HCT116 (cell line): ENCODE measurements at regions not wholly inside any gene's neighbourhood (a gene's known extent, or its start where the extent isn't known, plus 50 kb on each side); places are given as distances from the start of the nearest gene placed in this dataset.

ENCODE experiments used
- ATAC-seq: fragments of 200-7000 bp; cut with Tn5 transposase; 2 replicates; pipeline ENCODE4 v1.9.1; 2020; ENCODE audit warnings: mild to moderate bottlenecking, moderate library complexity
- BruUV-seq: library from RNA; stranded (reverse); fragments of 400-500 nt; replicated peaks from 2 replicates; lab custom pipeline; 2021; lab: Mats Ljungman, UMichigan
- CTCF ChIA-PET: fragments of 300-600 bp; sonication (Branson Sonifier 250); formaldehyde crosslinking; loops from one replicate; lab custom pipeline; 2021; ENCODE audit warnings: antibody characterized with exemption; lab: Charles Lee
- POLR2A ChIA-PET: fragments of 300-600, 350-600 bp; sonication (Branson Sonifier 250); formaldehyde crosslinking; loops from one replicate; lab custom pipeline; 2021; ENCODE audit warnings: antibody characterized with exemption; lab: Charles Lee
- RAD21 ChIA-PET, 2 experiments: fragments of 300-600 bp; sonication (Branson Sonifier 250); formaldehyde crosslinking; loops; one replicate each; lab custom pipeline; 2023; ENCODE audit warnings: low total read pairs in 2 of 2; ENCODE audit not compliant: uncharacterized antibody in 2 of 2, unreplicated experiment in 2 of 2, low non-redundant PET in 1 of 2; lab: Charles Lee
- DNase-seq: peaks from one replicate; pipeline ENCODE4 v3.0.0-alpha.2; 2010; ENCODE audit warnings: low read depth, low spot score
- H2AFZ ChIP-seq: fragments of 200-600 bp; shearing (Covaris generic), sonication (generic); 2 replicates; pipeline ENCODE4 v1.6.1; 2017; ENCODE audit warnings: low read depth, mixed run types, mixed read lengths, antibody characterized with exemption, low read length; ENCODE audit not compliant: poor library complexity, severe bottlenecking
- H3K27ac ChIP-seq: 2 replicates; pipeline ENCODE4 v1.5.1; 2012; ENCODE audit warnings: low read depth, low read length
- H3K27me3 ChIP-seq: fragments of 200-600 bp; sonication (generic); 2 replicates; pipeline ENCODE4 v1.6.1; 2016; ENCODE audit warnings: mixed run types, low read length, mixed read lengths; ENCODE audit not compliant: insufficient read depth
- H3K36me3 ChIP-seq, 2 experiments: fragments of 200-500 bp in 1 of 2; fragments of 200-600 bp in 1 of 2; sonication (Bioruptor generic) in 1 of 2; sonication (generic) in 1 of 2; 2 replicates each; pipeline versions ENCODE4 v1.5.1 to v1.6.1; 2014 to 2016; ENCODE audit warnings: low read length in 2 of 2, inconsistent platforms in 1 of 2, mixed read lengths in 1 of 2, mixed run types in 1 of 2; ENCODE audit not compliant: insufficient read depth in 2 of 2, control insufficient read depth in 1 of 2
- H3K4me1 ChIP-seq, 2 experiments: fragments of 200-600 bp in 1 of 2; sonication (generic) in 1 of 2; 2 replicates each; pipeline versions ENCODE4 v1.5.1 to v1.6.1; 2012 to 2017; ENCODE audit warnings: low read length in 2 of 2, inconsistent platforms in 1 of 2, mild to moderate bottlenecking in 1 of 2, mixed read lengths in 1 of 2, mixed run types in 1 of 2, moderate library complexity in 1 of 2; ENCODE audit not compliant: insufficient read depth in 2 of 2, control insufficient read depth in 1 of 2
- H3K4me2 ChIP-seq: fragments of 200-600 bp; sonication (generic); 2 replicates; pipeline ENCODE4 v1.6.1; 2017; ENCODE audit warnings: mixed run types, low read length, mixed read lengths
- H3K4me3 ChIP-seq, 2 experiments: fragments of 200-600 bp in 1 of 2; sonication (generic) in 1 of 2; replicated peaks in 1 of 2; 2 replicates each; pipeline ENCODE4 v1.5.1; 2011 to 2016; ENCODE audit warnings: low read length in 2 of 2, control low read depth in 1 of 2, low read depth in 1 of 2, mild to moderate bottlenecking in 1 of 2, mixed read lengths in 1 of 2, mixed run types in 1 of 2
- H3K79me2 ChIP-seq: fragments of 200-600 bp; sonication (generic); 2 replicates; pipeline ENCODE4 v1.6.1; 2017; ENCODE audit warnings: mild to moderate bottlenecking, mixed run types, low read length, moderate library complexity, mixed read lengths; ENCODE audit not compliant: insufficient read depth
- H3K9ac ChIP-seq: fragments of 200-600 bp; sonication (generic); 2 replicates; pipeline ENCODE4 v1.6.1; 2016; ENCODE audit warnings: low read length, mixed read lengths
- H3K9me2 ChIP-seq: fragments of 200-600 bp; sonication (generic), shearing (Covaris generic); 2 replicates; pipeline ENCODE4 v1.6.1; 2017; ENCODE audit warnings: mixed run types, mild to moderate bottlenecking, moderate library complexity; ENCODE audit not compliant: insufficient read depth
- H3K9me3 ChIP-seq, 2 experiments: fragments of 200-500 bp in 1 of 2; fragments of 200-600 bp in 1 of 2; sonication (Bioruptor generic) in 1 of 2; sonication (generic) in 1 of 2; 2 replicates each; pipeline ENCODE4 v1.6.1; 2014 to 2017; ENCODE audit warnings: low read length in 2 of 2, mixed read lengths in 2 of 2, inconsistent platforms in 1 of 2, low read depth in 1 of 2, mild to moderate bottlenecking in 1 of 2, mixed run types in 1 of 2, moderate library complexity in 1 of 2; ENCODE audit not compliant: control insufficient read depth in 1 of 2, insufficient read depth in 1 of 2
- H4K20me1 ChIP-seq: fragments of 200-600 bp; sonication (generic), shearing (Covaris generic); 2 replicates; pipeline ENCODE4 v1.6.1; 2017; ENCODE audit warnings: mixed run types, mild to moderate bottlenecking, moderate library complexity; ENCODE audit not compliant: insufficient read depth
- CBX3 ChIP-seq: IDR thresholded peaks from 2 replicates; pipeline ENCODE4 v1.6.1; 2012; ENCODE audit warnings: low read depth
- CEBPB ChIP-seq: IDR thresholded peaks from 2 replicates; pipeline ENCODE4 v1.6.1; 2012; ENCODE audit warnings: low read depth
- EGR1 ChIP-seq: IDR thresholded peaks from 2 replicates; pipeline ENCODE4 v1.6.1; 2012; ENCODE audit warnings: low read depth
- ELF1 ChIP-seq: IDR thresholded peaks from 2 replicates; pipeline ENCODE4 v1.6.1; 2012; ENCODE audit warnings: low read depth, borderline replicate concordance
- EZH2 ChIP-seq: fragments of 200-600 bp; sonication (generic); IDR thresholded peaks from 2 replicates; pipeline ENCODE4 v1.6.1; 2017; ENCODE audit warnings: antibody characterized with exemption, mixed run types
- EZH2phosphoT487 ChIP-seq: fragments of 200-600 bp; IDR thresholded peaks from 2 replicates; pipeline ENCODE4 v1.6.1; 2018; ENCODE audit warnings: antibody characterized with exemption, borderline replicate concordance
- FOSL1 ChIP-seq: IDR thresholded peaks from 2 replicates; pipeline ENCODE4 v1.6.1; 2012; ENCODE audit warnings: low read depth
- JUND ChIP-seq: IDR thresholded peaks from 2 replicates; pipeline ENCODE4 v1.6.1; 2012
- POLR2AphosphoS5 ChIP-seq: IDR thresholded peaks from 2 replicates; pipeline ENCODE4 v1.6.1; 2011; ENCODE audit warnings: mild to moderate bottlenecking, low read depth, low read length, moderate library complexity
- SIN3A ChIP-seq: IDR thresholded peaks from 2 replicates; pipeline ENCODE4 v1.6.1; 2012; ENCODE audit warnings: low read depth
- SP1 ChIP-seq: IDR thresholded peaks from 2 replicates; pipeline ENCODE4 v1.6.1; 2012; ENCODE audit warnings: low read depth
- SRF ChIP-seq: IDR thresholded peaks from 2 replicates; pipeline ENCODE4 v1.6.1; 2012; ENCODE audit warnings: low read depth
- YY1 ChIP-seq: IDR thresholded peaks from 2 replicates; pipeline ENCODE4 v1.6.1; 2011; ENCODE audit warnings: low read length, low read depth, moderate library complexity, mild to moderate bottlenecking; ENCODE audit not compliant: insufficient replicate concordance; ENCODE audit errors: extremely low read depth
- ZNF274 ChIP-seq: fragments of 200-500 bp; sonication (Bioruptor generic); IDR thresholded peaks from 2 replicates; pipeline ENCODE4 v1.6.1; 2014; ENCODE audit warnings: mild to moderate bottlenecking, low read depth, low read length, inconsistent platforms
- intact Hi-C: fragments of 100-400 bp; cut with micrococcal nuclease; formaldehyde crosslinking; loops from 2 replicates; pipeline ENCODE4 v1.10.0; 2022
- TF ChIP-seq, protein P1 (sequence below), 3 experiments: fragments of 200-600 bp in 1 of 3; sonication (generic) in 1 of 3; IDR thresholded peaks in 2 of 3; conservative IDR thresholded peaks in 1 of 3; 2 replicates each; pipeline ENCODE4 v1.5.1; 2012 to 2017; ENCODE audit warnings: low read depth in 2 of 3, low read length in 2 of 3, antibody characterized with exemption in 1 of 3, borderline replicate concordance in 1 of 3, control low read depth in 1 of 3, mild to moderate bottlenecking in 1 of 3, mixed read lengths in 1 of 3, mixed run types in 1 of 3, moderate library complexity in 1 of 3; ENCODE audit not compliant: insufficient read depth in 1 of 3
- TF ChIP-seq, protein P2 (sequence below): IDR thresholded peaks from 2 replicates; pipeline ENCODE4 v1.6.1; 2012
- TF ChIP-seq, protein P3 (sequence below): IDR thresholded peaks from 2 replicates; pipeline ENCODE4 v1.6.1; 2012
- TF ChIP-seq, protein P4 (sequence below): IDR thresholded peaks from 2 replicates; pipeline ENCODE4 v1.6.1; 2012; ENCODE audit warnings: low read depth

DNA sequence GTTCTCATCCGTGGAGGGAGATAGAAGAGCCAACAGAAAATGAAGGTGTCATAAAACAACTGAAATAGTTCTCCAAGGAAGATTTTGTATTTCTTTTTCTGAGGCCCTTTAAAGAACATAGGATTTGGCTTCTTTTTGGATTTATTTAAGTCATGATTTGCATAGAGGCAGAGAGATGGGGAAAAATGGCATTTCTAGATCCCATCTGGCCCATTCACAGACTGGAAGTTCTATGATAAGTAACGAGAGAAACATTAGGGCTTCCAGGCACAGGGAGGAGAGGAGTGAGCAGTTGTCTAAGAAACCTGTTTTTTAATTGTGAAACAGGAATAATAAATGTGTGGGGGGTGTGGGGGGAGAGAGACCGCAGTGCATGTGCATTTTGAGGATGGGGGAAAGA lies 285.8 kb upstream of the LMCD1 start:
- no peaks in the 10 kb centered on the region for H4K20me1 ChIP-seq
- DNase-seq (no peak), ATAC-seq (no peak)
- H3K4me1 ChIP-seq: peaks cover 0 to 5% of the 10 kb centered on the region in 2 experiments; a peak in 1 of 4 replicates
- H3K4me2 ChIP-seq: no peak overlapping the region
- TF ChIP-seq, protein P1, sequence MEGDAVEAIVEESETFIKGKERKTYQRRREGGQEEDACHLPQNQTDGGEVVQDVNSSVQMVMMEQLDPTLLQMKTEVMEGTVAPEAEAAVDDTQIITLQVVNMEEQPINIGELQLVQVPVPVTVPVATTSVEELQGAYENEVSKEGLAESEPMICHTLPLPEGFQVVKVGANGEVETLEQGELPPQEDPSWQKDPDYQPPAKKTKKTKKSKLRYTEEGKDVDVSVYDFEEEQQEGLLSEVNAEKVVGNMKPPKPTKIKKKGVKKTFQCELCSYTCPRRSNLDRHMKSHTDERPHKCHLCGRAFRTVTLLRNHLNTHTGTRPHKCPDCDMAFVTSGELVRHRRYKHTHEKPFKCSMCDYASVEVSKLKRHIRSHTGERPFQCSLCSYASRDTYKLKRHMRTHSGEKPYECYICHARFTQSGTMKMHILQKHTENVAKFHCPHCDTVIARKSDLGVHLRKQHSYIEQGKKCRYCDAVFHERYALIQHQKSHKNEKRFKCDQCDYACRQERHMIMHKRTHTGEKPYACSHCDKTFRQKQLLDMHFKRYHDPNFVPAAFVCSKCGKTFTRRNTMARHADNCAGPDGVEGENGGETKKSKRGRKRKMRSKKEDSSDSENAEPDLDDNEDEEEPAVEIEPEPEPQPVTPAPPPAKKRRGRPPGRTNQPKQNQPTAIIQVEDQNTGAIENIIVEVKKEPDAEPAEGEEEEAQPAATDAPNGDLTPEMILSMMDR (IDR thresholded peaks at IDR 0.05 in 2 of 3, conservative IDR thresholded peaks at IDR 0.05 in 1 of 3; ENCODE audit: borderline replicate concordance in 1 of 3, insufficient read depth in 1 of 3, low read depth in 2 of 3, low read length in 2 of 3): no peak
- TF ChIP-seq FOSL1 (no peak), ELF1 (no peak), ZNF274 (no peak), SP1 (no peak), CEBPB (no peak), JUND (no peak), EZH2phosphoT487 (no peak), SRF (no peak), EZH2 (no peak), YY1 (no peak), POLR2AphosphoS5 (no peak), EGR1 (no peak), SIN3A (no peak), CBX3 (no peak)
- TF ChIP-seq, protein P2, sequence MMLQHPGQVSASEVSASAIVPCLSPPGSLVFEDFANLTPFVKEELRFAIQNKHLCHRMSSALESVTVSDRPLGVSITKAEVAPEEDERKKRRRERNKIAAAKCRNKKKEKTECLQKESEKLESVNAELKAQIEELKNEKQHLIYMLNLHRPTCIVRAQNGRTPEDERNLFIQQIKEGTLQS: no peak
- TF ChIP-seq, protein P3, sequence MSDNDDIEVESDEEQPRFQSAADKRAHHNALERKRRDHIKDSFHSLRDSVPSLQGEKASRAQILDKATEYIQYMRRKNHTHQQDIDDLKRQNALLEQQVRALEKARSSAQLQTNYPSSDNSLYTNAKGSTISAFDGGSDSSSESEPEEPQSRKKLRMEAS: no peak
- TF ChIP-seq, protein P4, sequence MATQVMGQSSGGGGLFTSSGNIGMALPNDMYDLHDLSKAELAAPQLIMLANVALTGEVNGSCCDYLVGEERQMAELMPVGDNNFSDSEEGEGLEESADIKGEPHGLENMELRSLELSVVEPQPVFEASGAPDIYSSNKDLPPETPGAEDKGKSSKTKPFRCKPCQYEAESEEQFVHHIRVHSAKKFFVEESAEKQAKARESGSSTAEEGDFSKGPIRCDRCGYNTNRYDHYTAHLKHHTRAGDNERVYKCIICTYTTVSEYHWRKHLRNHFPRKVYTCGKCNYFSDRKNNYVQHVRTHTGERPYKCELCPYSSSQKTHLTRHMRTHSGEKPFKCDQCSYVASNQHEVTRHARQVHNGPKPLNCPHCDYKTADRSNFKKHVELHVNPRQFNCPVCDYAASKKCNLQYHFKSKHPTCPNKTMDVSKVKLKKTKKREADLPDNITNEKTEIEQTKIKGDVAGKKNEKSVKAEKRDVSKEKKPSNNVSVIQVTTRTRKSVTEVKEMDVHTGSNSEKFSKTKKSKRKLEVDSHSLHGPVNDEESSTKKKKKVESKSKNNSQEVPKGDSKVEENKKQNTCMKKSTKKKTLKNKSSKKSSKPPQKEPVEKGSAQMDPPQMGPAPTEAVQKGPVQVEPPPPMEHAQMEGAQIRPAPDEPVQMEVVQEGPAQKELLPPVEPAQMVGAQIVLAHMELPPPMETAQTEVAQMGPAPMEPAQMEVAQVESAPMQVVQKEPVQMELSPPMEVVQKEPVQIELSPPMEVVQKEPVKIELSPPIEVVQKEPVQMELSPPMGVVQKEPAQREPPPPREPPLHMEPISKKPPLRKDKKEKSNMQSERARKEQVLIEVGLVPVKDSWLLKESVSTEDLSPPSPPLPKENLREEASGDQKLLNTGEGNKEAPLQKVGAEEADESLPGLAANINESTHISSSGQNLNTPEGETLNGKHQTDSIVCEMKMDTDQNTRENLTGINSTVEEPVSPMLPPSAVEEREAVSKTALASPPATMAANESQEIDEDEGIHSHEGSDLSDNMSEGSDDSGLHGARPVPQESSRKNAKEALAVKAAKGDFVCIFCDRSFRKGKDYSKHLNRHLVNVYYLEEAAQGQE: no peak
- H3K4me3 ChIP-seq: no peak overlapping the region
- no peaks in the 10 kb centered on the region for H3K79me2 ChIP-seq
- no peaks in the 10 kb centered on the region for H3K9me2 ChIP-seq
- ChIA-PET POLR2A (no interaction called here), RAD21 (no interaction called here), CTCF (no interaction called here)
- BruUV-seq: no TSS peak
- no peak overlapping the region for H3K27ac ChIP-seq
- intact Hi-C loops: no loop called here
- no peak overlapping the region for H3K9ac ChIP-seq
- H3K9me3 ChIP-seq: no peaks in the 10 kb centered on the region
- H2AFZ ChIP-seq: no peak overlapping the region
- H3K27me3 ChIP-seq: no peaks in the 10 kb centered on the region; the same call in 1 of the 2 replicates
- no peaks in the 10 kb centered on the region for H3K36me3 ChIP-seq
